ENCODE measurements at regions not wholly inside any gene's neighbourhood (a gene's known extent, or its start where the extent isn't known, plus 50 kb on each side); places are given as distances from the start of the nearest gene placed in this dataset.

- no peak overlapping the region for H3K4me3 ChIP-seq (ENCODE audit: low read depth, low read length)
- no peak for TF ChIP-seq CTCF (conservative IDR thresholded peaks at IDR 0.05; ENCODE audit: low read depth, low read length)
- no peak for DNase-seq (ENCODE audit: low read depth)
Observed at GRCh38 chr1:58305622-58306021, 240.9 kb downstream of the OMA1 start.

- no peak for DNase-seq (ENCODE audit: low read depth)
- no peak overlapping the region for H3K4me3 ChIP-seq (ENCODE audit: low read depth, low read length)
- no peak for TF ChIP-seq CTCF (conservative IDR thresholded peaks at IDR 0.05; ENCODE audit: low read depth, low read length)
Observed at GRCh38 chr1:58304346-58304975, 242.1 kb downstream of the OMA1 start.

- no peak for TF ChIP-seq CTCF (conservative IDR thresholded peaks at IDR 0.05; ENCODE audit: low read depth, low read length)
- H3K4me3 ChIP-seq (ENCODE audit: low read depth, low read length): no peak overlapping the region
- no peak for DNase-seq (ENCODE audit: low read depth)
Observed at GRCh38 chr1:58303841-58304240, 242.7 kb downstream of the OMA1 start.

GRCh38 chr1:58293388-58293787, 253.1 kb downstream of the OMA1 start:
- no peak for TF ChIP-seq CTCF (conservative IDR thresholded peaks at IDR 0.05; ENCODE audit: low read depth, low read length)
- no peak for DNase-seq (ENCODE audit: low read depth)
- no peak overlapping the region for H3K4me3 ChIP-seq (ENCODE audit: low read depth, low read length)

DNA sequence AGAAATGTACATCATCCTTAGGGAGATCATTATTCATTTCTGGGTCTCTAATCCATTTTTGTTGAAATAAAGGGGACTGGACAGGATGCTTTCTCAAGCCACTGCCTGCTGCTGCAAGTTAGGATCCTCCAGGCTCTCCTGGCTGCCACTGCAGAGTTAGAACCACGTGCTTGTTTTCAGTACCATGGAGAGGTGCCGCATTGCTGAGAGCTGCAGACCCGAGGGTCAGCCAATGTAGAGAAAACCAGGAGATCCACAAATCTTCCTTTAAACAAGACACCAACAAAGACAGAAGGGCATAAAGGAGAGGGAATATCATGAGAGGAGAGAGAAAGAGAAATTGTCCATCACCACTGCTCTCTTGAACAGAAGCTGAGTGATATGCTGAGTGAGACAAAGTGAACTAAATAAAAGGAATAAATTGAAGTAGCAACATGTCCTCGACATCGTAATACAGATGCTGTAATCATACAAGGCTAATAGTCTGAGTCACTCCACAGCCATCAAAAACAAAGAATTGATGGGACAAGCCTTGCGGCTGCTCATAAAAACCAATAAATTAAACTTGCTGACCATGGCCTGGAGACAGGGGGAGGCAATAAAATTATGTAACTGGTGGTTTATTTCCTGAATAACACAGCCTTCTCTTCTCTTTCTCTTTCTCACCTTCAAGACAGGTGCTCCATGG, 255.7 kb downstream of the OMA1 start:
- DNase-seq (ENCODE audit: low read depth): peak; percentile 2
- no peak for TF ChIP-seq CTCF (conservative IDR thresholded peaks at IDR 0.05; ENCODE audit: low read depth, low read length)
- H3K4me3 ChIP-seq (ENCODE audit: low read depth, low read length): no peak overlapping the region

- TF ChIP-seq CTCF (conservative IDR thresholded peaks at IDR 0.05; ENCODE audit: low read depth, low read length): no peak
- H3K4me3 ChIP-seq (ENCODE audit: low read depth, low read length): no peak overlapping the region
- no peak for DNase-seq (ENCODE audit: low read depth)
Observed at GRCh38 chr1:58288624-58289142, 257.8 kb downstream of the OMA1 start.
